Fibroblast of lung (primary cell): ENCODE measurements at regions not wholly inside any gene's neighbourhood (a gene's known extent, or its start where the extent isn't known, plus 50 kb on each side); places are given as distances from the start of the nearest gene placed in this dataset.

Experiments used
- CTCF ChIP-seq, 2 donors: IDR thresholded peaks in 1 of 2; conservative IDR thresholded peaks in 1 of 2; 1 replicate in 1 of 2; 2 replicates in 1 of 2; pipeline ENCODE4 v1.5.1; 2011 to 2012; ENCODE audit warnings: low read length in 2 of 2, control low read depth in 1 of 2, inconsistent platforms in 1 of 2, low read depth in 1 of 2, mild to moderate bottlenecking in 1 of 2
- EZH2 ChIP-seq: IDR thresholded peaks from 2 replicates; pipeline ENCODE4 v1.5.1; 2012; ENCODE audit warnings: low read length, control low read depth, mild to moderate bottlenecking; ENCODE audit errors: missing control alignments

GRCh38 chr5:98455665-98456064 is 317.8 kb upstream of the RGMB start:
- TF ChIP-seq CTCF (conservative IDR thresholded peaks at IDR 0.05 in 1 of 2, IDR thresholded peaks at IDR 0.05 in 1 of 2; ENCODE audit: low read depth in 1 of 2, low read length in 2 of 2): no peak
- TF ChIP-seq EZH2: no peak
